H9 (cell line): ENCODE measurements at regions not wholly inside any gene's neighbourhood (a gene's known extent, or its start where the extent isn't known, plus 50 kb on each side); places are given as distances from the start of the nearest gene placed in this dataset.

ENCODE experiments used
- DNase-seq: peaks from one replicate; pipeline ENCODE4 v3.0.0-alpha.2; 2017
- H2AFZ ChIP-seq: one replicate; pipeline ENCODE4 v1.6.1; 2013; ENCODE audit warnings: mild to moderate bottlenecking, low read length, control low read depth, moderate library complexity
- H2AK5ac ChIP-seq: 2 replicates; pipeline ENCODE4 v1.6.1; 2013; ENCODE audit warnings: low read length, control low read depth, mixed read lengths; ENCODE audit not compliant: insufficient read length
- H2BK120ac ChIP-seq: one replicate; pipeline ENCODE4 v1.6.1; 2013; ENCODE audit warnings: low read depth, mild to moderate bottlenecking, low read length, control low read depth, inconsistent platforms; ENCODE audit not compliant: poor library complexity, severe bottlenecking
- H2BK12ac ChIP-seq: 2 replicates; pipeline ENCODE4 v1.6.1; 2013; ENCODE audit warnings: low read length, control low read depth, mixed read lengths, low read depth; ENCODE audit not compliant: insufficient read length
- H2BK15ac ChIP-seq: 2 replicates; pipeline ENCODE4 v1.6.1; 2013; ENCODE audit warnings: low read depth, low read length, control low read depth
- H2BK20ac ChIP-seq: one replicate; pipeline ENCODE4 v1.6.1; 2013; ENCODE audit warnings: low read depth, mild to moderate bottlenecking, low read length, control low read depth, inconsistent platforms; ENCODE audit not compliant: poor library complexity, severe bottlenecking
- H2BK5ac ChIP-seq: 2 replicates; pipeline ENCODE4 v1.6.1; 2013; ENCODE audit warnings: low read length, control low read depth, mixed read lengths; ENCODE audit not compliant: insufficient read length
- H3K14ac ChIP-seq: 2 replicates; pipeline ENCODE4 v1.6.1; 2013; ENCODE audit warnings: low read length, control low read depth; ENCODE audit not compliant: insufficient read depth
- H3K18ac ChIP-seq: 2 replicates; pipeline ENCODE4 v1.6.1; 2013; ENCODE audit warnings: low read depth, mild to moderate bottlenecking, mixed read lengths, low read length, control low read depth; ENCODE audit not compliant: insufficient read length
- H3K23ac ChIP-seq: 2 replicates; pipeline ENCODE4 v1.6.1; 2013; ENCODE audit warnings: low read length, control low read depth, mixed read lengths, low read depth; ENCODE audit not compliant: insufficient read length
- H3K23me2 ChIP-seq: 2 replicates; pipeline ENCODE4 v1.6.1; 2013; ENCODE audit warnings: low read depth, mild to moderate bottlenecking, mixed read lengths, low read length, control low read depth; ENCODE audit not compliant: insufficient read length, poor library complexity, severe bottlenecking
- H3K27ac ChIP-seq: 2 replicates; pipeline ENCODE4 v1.5.1; 2013; ENCODE audit warnings: low read length, control low read depth, mixed read lengths, low read depth; ENCODE audit not compliant: insufficient read length
- H3K27me3 ChIP-seq: 2 replicates; pipeline ENCODE4 v1.6.1; 2013; ENCODE audit warnings: low read length, control low read depth, inconsistent platforms; ENCODE audit not compliant: insufficient read depth
- H3K4ac ChIP-seq: 2 replicates; pipeline ENCODE4 v1.6.1; 2013; ENCODE audit warnings: low read depth, mild to moderate bottlenecking, control low read depth, inconsistent platforms, low read length, moderate library complexity
- H3K4me1 ChIP-seq: 2 replicates; pipeline ENCODE4 v1.6.1; 2013; ENCODE audit warnings: low read length, control low read depth, inconsistent platforms; ENCODE audit not compliant: insufficient read depth
- H3K4me2 ChIP-seq: 2 replicates; pipeline ENCODE4 v1.6.1; 2013; ENCODE audit warnings: low read length, control low read depth, mixed read lengths; ENCODE audit not compliant: insufficient read length, insufficient read depth
- H3K56ac ChIP-seq: 2 replicates; pipeline ENCODE4 v1.6.1; 2013; ENCODE audit warnings: low read depth, mild to moderate bottlenecking, mixed read lengths, low read length, control low read depth; ENCODE audit not compliant: insufficient read length
- H3K79me1 ChIP-seq: 2 replicates; pipeline ENCODE4 v1.6.1; 2013; ENCODE audit warnings: low read depth, mild to moderate bottlenecking, moderate library complexity, low read length, control low read depth, inconsistent platforms; ENCODE audit not compliant: insufficient read depth, poor library complexity, severe bottlenecking
- H3K79me2 ChIP-seq: 2 replicates; pipeline ENCODE4 v1.6.1; 2013; ENCODE audit warnings: low read length, control low read depth, inconsistent platforms; ENCODE audit not compliant: insufficient read depth
- H3K9ac ChIP-seq: 2 replicates; pipeline ENCODE4 v1.6.1; 2013; ENCODE audit warnings: low read length, control low read depth, mixed read lengths; ENCODE audit not compliant: insufficient read length; ENCODE audit errors: extremely low read depth
- H3K9me3 ChIP-seq: one replicate; pipeline ENCODE4 v1.6.1; 2013; ENCODE audit warnings: low read depth, low read length, inconsistent platforms; ENCODE audit not compliant: control insufficient read depth
- H3T11ph ChIP-seq: one replicate; pipeline ENCODE4 v1.6.1; 2013; ENCODE audit warnings: mild to moderate bottlenecking, low read length, control low read depth, inconsistent platforms
- H4K20me1 ChIP-seq: one replicate; pipeline ENCODE4 v1.6.1; 2013; ENCODE audit not compliant: control insufficient read depth, insufficient read length, insufficient read depth
- H4K5ac ChIP-seq: 2 replicates; pipeline ENCODE4 v1.6.1; 2013; ENCODE audit warnings: low read depth, mild to moderate bottlenecking, mixed read lengths, low read length, control low read depth; ENCODE audit not compliant: insufficient read length
- H4K8ac ChIP-seq: replicated peaks from 2 replicates; pipeline ENCODE4 v1.6.1; 2013; ENCODE audit warnings: low read length, control low read depth, mixed read lengths, low read depth; ENCODE audit not compliant: insufficient read length
- H4K91ac ChIP-seq: 2 replicates; pipeline ENCODE4 v1.6.1; 2013; ENCODE audit warnings: low read depth, mild to moderate bottlenecking, moderate library complexity, mixed read lengths, low read length, control low read depth; ENCODE audit not compliant: insufficient read length
- H3K27ac Mint-ChIP-seq, 3 experiments: 2 replicates in 2 of 3; 3 replicates in 1 of 3; pipeline ENCODE4 v1.8.0; 2020 to 2021; ENCODE audit warnings: mixed read lengths in 3 of 3, mild to moderate bottlenecking in 1 of 3, moderate library complexity in 1 of 3
- H3K27me3 Mint-ChIP-seq: 2 replicates; pipeline ENCODE4 v1.8.0; 2021; ENCODE audit warnings: low read depth, mild to moderate bottlenecking, moderate library complexity, mixed read lengths
- H3K36me3 Mint-ChIP-seq, 3 experiments: 2 replicates in 2 of 3; 3 replicates in 1 of 3; pipeline ENCODE4 v1.8.0; 2020 to 2021; ENCODE audit warnings: low read depth in 3 of 3, mixed read lengths in 3 of 3; ENCODE audit not compliant: insufficient read depth in 1 of 3
- H3K4me1 Mint-ChIP-seq, 2 experiments: 2 replicates each; pipeline ENCODE4 v1.8.0; 2020; ENCODE audit warnings: mixed read lengths in 2 of 2
- H3K4me3 Mint-ChIP-seq, 2 experiments: 2 replicates in 1 of 2; 3 replicates in 1 of 2; pipeline ENCODE4 v1.8.0; 2020 to 2021; ENCODE audit warnings: mild to moderate bottlenecking in 2 of 2, mixed read lengths in 2 of 2, moderate library complexity in 1 of 2
- H3K9me3 Mint-ChIP-seq, 2 experiments: 2 replicates in 1 of 2; 3 replicates in 1 of 2; pipeline ENCODE4 v1.8.0; 2020; ENCODE audit warnings: mild to moderate bottlenecking in 2 of 2, mixed read lengths in 2 of 2, moderate library complexity in 1 of 2
- WGBS: extraction: QIAGEN DNeasy Blood & Tissue Kit; methylation state at CpG from one replicate; pipeline ENCODE4 v1.1.7; 2013; ENCODE audit warnings: missing lambda C conversion rate, low lambda C conversion rate, mixed read lengths; ENCODE audit not compliant: insufficient read length; ENCODE audit errors: extremely low coverage; 5-methylcytosine and 5-hydroxymethylcytosine counted together
- TF ChIP-seq, protein P1 (sequence below): fragments of 200-600 bp; sonication (generic); conservative IDR thresholded peaks from 3 replicates; pipeline ENCODE4 v1.8.0; 2021; ENCODE audit warnings: antibody characterized with exemption, mild to moderate bottlenecking

DNA sequence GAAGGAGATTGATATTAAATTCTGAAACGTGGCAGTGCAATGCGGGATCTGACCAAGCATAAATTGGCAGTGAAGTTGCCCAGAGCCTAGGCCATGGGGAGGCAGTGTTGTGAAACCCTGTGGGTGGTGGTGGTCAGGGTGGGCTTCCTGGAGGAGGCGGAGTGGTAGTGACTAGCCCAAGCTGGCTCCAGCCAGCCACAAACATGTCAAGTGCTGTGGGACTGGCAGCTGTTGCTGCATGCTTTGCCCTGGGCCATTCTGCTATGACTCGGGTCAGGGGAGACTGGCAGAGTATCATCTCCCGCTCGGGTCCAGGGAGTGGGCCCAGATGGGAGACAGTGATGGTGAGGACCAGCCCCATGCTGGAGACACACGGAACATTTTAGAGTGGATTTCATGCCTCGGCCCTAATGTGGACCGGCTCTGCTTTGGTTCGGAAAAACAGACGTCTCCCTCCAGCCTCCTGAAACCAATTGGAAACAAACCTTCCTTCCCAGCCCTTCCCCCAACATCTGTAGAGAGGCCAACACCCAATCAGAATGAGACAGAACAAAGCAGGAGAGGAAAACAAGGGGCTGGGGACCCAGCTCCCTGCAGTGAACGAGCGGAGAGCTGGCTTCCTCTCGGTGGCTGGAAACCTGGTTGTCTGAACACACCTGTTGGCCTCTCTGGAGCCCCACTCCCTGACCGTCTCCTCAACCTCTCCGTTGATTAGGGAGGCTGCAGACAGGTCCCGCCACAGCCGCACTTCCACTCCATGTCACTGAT, 58.2 kb downstream of the TMEM270 start:
- no peak overlapping the region for H2BK20ac ChIP-seq
- no peak overlapping the region for H3K4ac ChIP-seq
- H2AK5ac ChIP-seq: no peak overlapping the region
- H3K23ac ChIP-seq: no peak overlapping the region
- H3K9me3 ChIP-seq: no peaks in the 10 kb centered on the region
- H2BK5ac ChIP-seq: no peak overlapping the region
- TF ChIP-seq, protein P1, sequence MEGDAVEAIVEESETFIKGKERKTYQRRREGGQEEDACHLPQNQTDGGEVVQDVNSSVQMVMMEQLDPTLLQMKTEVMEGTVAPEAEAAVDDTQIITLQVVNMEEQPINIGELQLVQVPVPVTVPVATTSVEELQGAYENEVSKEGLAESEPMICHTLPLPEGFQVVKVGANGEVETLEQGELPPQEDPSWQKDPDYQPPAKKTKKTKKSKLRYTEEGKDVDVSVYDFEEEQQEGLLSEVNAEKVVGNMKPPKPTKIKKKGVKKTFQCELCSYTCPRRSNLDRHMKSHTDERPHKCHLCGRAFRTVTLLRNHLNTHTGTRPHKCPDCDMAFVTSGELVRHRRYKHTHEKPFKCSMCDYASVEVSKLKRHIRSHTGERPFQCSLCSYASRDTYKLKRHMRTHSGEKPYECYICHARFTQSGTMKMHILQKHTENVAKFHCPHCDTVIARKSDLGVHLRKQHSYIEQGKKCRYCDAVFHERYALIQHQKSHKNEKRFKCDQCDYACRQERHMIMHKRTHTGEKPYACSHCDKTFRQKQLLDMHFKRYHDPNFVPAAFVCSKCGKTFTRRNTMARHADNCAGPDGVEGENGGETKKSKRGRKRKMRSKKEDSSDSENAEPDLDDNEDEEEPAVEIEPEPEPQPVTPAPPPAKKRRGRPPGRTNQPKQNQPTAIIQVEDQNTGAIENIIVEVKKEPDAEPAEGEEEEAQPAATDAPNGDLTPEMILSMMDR: peak; percentile 28; the same call in 2 of the 3 replicates
- H2BK120ac ChIP-seq: no peak overlapping the region
- peak overlapping the region; percentile 86 to 95 (median 95) for H3K27ac Mint-ChIP-seq
- peak overlapping the region; percentile 63 for H3K14ac ChIP-seq
- H3K4me2 ChIP-seq: peak overlapping the region; percentile 3
- H3K27ac ChIP-seq: peak overlapping the region; percentile 10
- whole genome bisulfite sequencing: no CpG with 5 or more reads among the region's 18 CpGs
- H4K20me1 ChIP-seq: no peaks in the 10 kb centered on the region
- no peaks in the 10 kb centered on the region for H3K23me2 ChIP-seq
- peaks cover 2% of the 10 kb centered on the region; the same call in 1 of the 2 replicates for H3K4me1 ChIP-seq
- H3K27me3 Mint-ChIP-seq: peaks cover 4% of the 10 kb centered on the region
- H3K36me3 Mint-ChIP-seq: no peaks in the 10 kb centered on the region
- H2BK12ac ChIP-seq: peak overlapping the region; percentile 5
- peak overlapping the region; percentile 10 to 62; a peak in 4 of 5 replicates for H3K4me3 Mint-ChIP-seq
- peaks cover 25 to 36% of the 10 kb centered on the region in 2 experiments for H3K4me1 Mint-ChIP-seq
- no peaks in the 10 kb centered on the region for H3K27me3 ChIP-seq
- H3K56ac ChIP-seq: no peak overlapping the region
- H3K79me2 ChIP-seq: no peaks in the 10 kb centered on the region
- H3T11ph ChIP-seq: no peak overlapping the region
- no peaks in the 10 kb centered on the region for H3K79me1 ChIP-seq
- peak overlapping the region; percentile 84 for H3K18ac ChIP-seq
- no peak overlapping the region for H2AFZ ChIP-seq
- H4K91ac ChIP-seq: no peak overlapping the region
- no peak overlapping the region for H4K5ac ChIP-seq
- no peaks in the 10 kb centered on the region for H3K9me3 Mint-ChIP-seq
- no peak overlapping the region for H4K8ac ChIP-seq
- H2BK15ac ChIP-seq: no peak overlapping the region
- H3K9ac ChIP-seq: no peak overlapping the region
- peak; percentile 82 for DNase-seq
